GM13977 (cell line): ENCODE measurements at regions not wholly inside any gene's neighbourhood (a gene's known extent, or its start where the extent isn't known, plus 50 kb on each side); places are given as distances from the start of the nearest gene placed in this dataset.

Experiments used
- DNase-seq: peaks from one replicate; pipeline ENCODE4 v3.0.0; 2012; ENCODE audit warnings: low spot score
- CTCF ChIP-seq: IDR thresholded peaks from 2 replicates; pipeline ENCODE4 v1.5.1; 2012; ENCODE audit warnings: mild to moderate bottlenecking, control low read depth; ENCODE audit not compliant: insufficient read depth; ENCODE audit errors: extremely low read depth, missing control alignments
- in situ Hi-C: fragments of 300-500 bp; cut with MboI; formaldehyde crosslinking; loops from one replicate; pipeline ENCODE4 v1.12.0; 2022; ENCODE audit warnings: low sequenced_read_pairs, low pct_unique_long_range_greater_than_20kb, mixed read lengths, inconsistent platforms; ENCODE audit not compliant: unreplicated experiment

GRCh38 chr4:23015821-23016220 is 323.1 kb downstream of the GBA3 start:
- in situ Hi-C loops = no loop called here
- no peak for TF ChIP-seq CTCF
- no peak for DNase-seq

- in situ Hi-C loops = no loop called here
- no peak for TF ChIP-seq CTCF
These were observed 316.4 kb downstream of the GBA3 start for GRCh38 chr4:23009093-23009492.

GRCh38 chr4:23006756-23007155 is 314.0 kb downstream of the GBA3 start:
- DNase-seq = no peak
- TF ChIP-seq CTCF = no peak
- in situ Hi-C loops = no loop called here

More at GRCh38 chr4:23009093-23009492, 316.4 kb downstream of the GBA3 start:
- no peak for DNase-seq

GRCh38 chr4:23005691-23006090 is 313.0 kb downstream of the GBA3 start:
- in situ Hi-C loops = no loop called here
- no peak for TF ChIP-seq CTCF
- no peak for DNase-seq

GRCh38 chr4:23001478-23001877 is 308.7 kb downstream of the GBA3 start:
- TF ChIP-seq CTCF = no peak
- DNase-seq = no peak
- in situ Hi-C loops = no loop called here

- in situ Hi-C loops = no loop called here
- DNase-seq = no peak
- TF ChIP-seq CTCF = no peak
These were observed 306.7 kb downstream of the GBA3 start for GRCh38 chr4:22999419-22999818.

- in situ Hi-C loops = no loop called here
- no peak for TF ChIP-seq CTCF
- no peak for DNase-seq
These were observed 304.9 kb downstream of the GBA3 start for GRCh38 chr4:22997358-22998224.
